GM12874 (cell line): ENCODE measurements at regions not wholly inside any gene's neighbourhood (a gene's known extent, or its start where the extent isn't known, plus 50 kb on each side); places are given as distances from the start of the nearest gene placed in this dataset.

Experiments used
- CTCF ChIP-seq: IDR thresholded peaks from 2 replicates; pipeline ENCODE4 v1.5.1; 2011; ENCODE audit warnings: low read depth, mild to moderate bottlenecking, control low read depth, low read length, moderate library complexity; ENCODE audit not compliant: insufficient read depth

- no peak for TF ChIP-seq CTCF
Observed at GRCh38 chr10:51008346-51008745, 65.9 kb upstream of the PRKG1 start.

- peak; percentile 72 for TF ChIP-seq CTCF
Observed at GRCh38 chr10:51010977-51011376, 63.3 kb upstream of the PRKG1 start.

GRCh38 chr10:51012073-51012472 is 62.2 kb upstream of the PRKG1 start:
- no peak for TF ChIP-seq CTCF

GRCh38 chr10:51014680-51015389 is 59.5 kb upstream of the PRKG1 start:
- TF ChIP-seq CTCF = no peak

GRCh38 chr10:51020200-51020599 is 54.1 kb upstream of the PRKG1 start:
- TF ChIP-seq CTCF = no peak

- no peak for TF ChIP-seq CTCF
Observed at GRCh38 chr10:51022933-51023585, 51.2 kb upstream of the PRKG1 start.

GRCh38 chr10:51023636-51024035 is 50.7 kb upstream of the PRKG1 start:
- no peak for TF ChIP-seq CTCF
